ENCODE measurements at regions not wholly inside any gene's neighbourhood (a gene's known extent, or its start where the extent isn't known, plus 50 kb on each side); places are given as distances from the start of the nearest gene placed in this dataset.

GRCh38 chr4:133544097-133544496 is 395.0 kb downstream of the PCDH10 start:
- TF ChIP-seq FOXA1 (IDR thresholded peaks at IDR 0.05) (no peak), BHLHE40 (IDR thresholded peaks at IDR 0.05; ENCODE audit: borderline replicate concordance) (no peak), TARDBP (IDR thresholded peaks at IDR 0.05) (no peak), HDGF (IDR thresholded peaks at IDR 0.05; ENCODE audit: borderline replicate concordance) (no peak), L3MBTL2 (conservative IDR thresholded peaks at IDR 0.05) (no peak), ZNF384 (IDR thresholded peaks at IDR 0.05) (no peak), ELF4 (IDR thresholded peaks at IDR 0.05) (no peak), ARNT (IDR thresholded peaks at IDR 0.05) (no peak), CTBP1 (IDR thresholded peaks at IDR 0.05; ENCODE audit: borderline replicate concordance) (no peak), LEF1 (IDR thresholded peaks at IDR 0.05; ENCODE audit: borderline replicate concordance) (no peak), FOXM1 (IDR thresholded peaks at IDR 0.05; ENCODE audit: borderline replicate concordance) (no peak)
- TF ChIP-seq, protein P1, sequence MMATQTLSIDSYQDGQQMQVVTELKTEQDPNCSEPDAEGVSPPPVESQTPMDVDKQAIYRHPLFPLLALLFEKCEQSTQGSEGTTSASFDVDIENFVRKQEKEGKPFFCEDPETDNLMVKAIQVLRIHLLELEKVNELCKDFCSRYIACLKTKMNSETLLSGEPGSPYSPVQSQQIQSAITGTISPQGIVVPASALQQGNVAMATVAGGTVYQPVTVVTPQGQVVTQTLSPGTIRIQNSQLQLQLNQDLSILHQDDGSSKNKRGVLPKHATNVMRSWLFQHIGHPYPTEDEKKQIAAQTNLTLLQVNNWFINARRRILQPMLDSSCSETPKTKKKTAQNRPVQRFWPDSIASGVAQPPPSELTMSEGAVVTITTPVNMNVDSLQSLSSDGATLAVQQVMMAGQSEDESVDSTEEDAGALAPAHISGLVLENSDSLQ (IDR thresholded peaks at IDR 0.05) = no peak

Measured in HEK293T (cell line).